ENCODE measurements at regions not wholly inside any gene's neighbourhood (a gene's known extent, or its start where the extent isn't known, plus 50 kb on each side); places are given as distances from the start of the nearest gene placed in this dataset.
"Not testable (repeated sequence)": the region's sequence is repeated elsewhere in the genome, so short reads cannot be mapped to it uniquely, and the experiment has no call there.

DNA sequence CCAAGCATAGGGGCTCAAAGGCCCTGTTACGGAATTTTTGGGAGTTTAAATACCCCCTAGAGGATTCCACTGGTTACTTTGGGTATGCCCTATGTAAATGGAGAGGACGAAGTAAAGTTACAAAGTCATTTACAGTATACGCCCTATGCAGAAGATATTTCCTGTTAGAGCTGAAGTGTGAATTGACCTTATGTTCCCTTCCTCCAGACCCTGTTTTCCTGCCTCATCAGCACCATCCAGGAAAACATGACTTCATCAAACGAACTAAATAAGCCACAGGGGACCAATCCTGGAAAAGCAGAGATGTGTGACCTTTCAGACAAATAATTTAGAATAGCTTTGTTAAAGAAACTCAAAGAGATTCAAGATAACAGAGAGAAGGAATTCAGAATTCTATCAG, 177.4 kb downstream of the SQOR start:
- no peak for DNase-seq

DNA sequence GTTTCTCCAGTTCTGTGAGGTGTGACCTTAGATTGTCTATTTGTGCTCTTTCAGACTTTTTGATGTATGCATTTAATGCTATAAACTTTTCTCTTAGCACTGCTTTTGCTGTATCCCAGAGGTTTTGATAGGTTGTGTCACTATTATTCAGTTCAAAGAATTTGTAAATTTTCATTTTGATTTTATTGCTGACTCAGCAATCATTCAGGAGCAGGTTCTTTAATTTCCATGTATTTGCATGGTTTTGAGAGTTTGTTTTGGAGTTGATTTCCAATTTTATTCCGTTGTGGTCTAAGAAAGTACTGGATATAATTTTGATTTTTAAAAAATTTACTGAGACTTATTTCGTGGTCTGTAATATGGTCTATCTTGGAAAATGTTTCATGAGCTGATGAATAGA, 182.7 kb downstream of the SQOR start:
- not testable (repeated sequence) for DNase-seq

DNA sequence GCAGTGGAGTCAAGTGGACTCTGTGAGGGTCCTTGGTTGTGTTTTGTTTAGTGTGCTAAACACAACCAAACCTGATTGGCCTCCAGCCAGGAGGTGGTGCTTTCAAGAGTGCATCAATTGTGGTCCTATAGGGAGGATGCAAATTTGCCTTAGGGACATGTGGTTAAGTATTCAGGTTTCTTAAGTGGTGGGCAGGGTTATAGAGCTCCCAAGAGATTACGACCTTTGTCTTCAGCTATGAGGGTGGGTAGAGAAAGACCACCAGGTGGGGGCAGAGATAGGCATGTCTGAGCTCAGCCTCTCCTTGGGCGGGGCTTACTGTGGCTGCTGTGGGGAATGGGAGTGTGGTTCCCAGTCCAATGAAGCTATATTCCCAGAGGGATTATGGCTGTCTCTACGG, 186.6 kb downstream of the SQOR start:
- no peak for DNase-seq

DNA sequence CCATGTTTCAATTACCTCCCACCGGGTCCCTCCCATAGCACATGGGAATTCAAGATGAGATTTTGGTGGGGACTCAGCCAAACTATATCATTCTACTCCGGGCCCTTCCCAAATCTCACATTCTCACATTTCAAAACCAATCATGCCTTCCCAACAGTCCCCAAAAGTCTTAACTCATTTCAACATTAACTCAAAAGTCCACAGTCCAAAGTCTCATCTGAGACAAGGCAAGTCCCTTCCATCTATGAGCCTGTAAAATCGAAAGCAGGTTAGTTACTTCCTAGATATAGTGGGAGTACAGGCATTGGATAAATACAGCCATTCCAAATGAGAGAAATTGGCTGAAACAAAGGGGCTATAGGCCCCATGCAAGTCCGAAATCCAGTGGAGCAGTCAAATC, 188.1 kb downstream of the SQOR start:
- not testable (repeated sequence) for DNase-seq

DNA sequence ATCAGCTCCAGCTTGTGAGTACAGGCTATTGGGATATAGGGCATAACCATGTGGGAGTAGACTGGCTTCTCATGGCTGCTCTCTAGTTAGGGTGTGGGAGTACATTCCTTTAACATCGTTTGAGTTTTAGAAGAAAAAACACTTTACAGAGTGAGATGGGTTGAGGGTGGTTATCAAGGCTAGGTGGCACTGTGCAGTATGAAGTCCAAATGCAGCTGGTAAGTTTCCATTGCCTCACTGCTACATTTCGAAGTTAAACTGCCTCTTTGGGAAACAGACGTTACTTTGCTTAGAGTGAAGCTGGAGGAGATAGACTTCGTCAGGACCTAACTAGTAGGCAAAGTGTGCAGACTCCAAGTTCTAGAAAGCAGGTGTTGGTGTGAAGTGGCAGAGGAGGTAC, 192.4 kb downstream of the SQOR start:
- no peak for DNase-seq

DNA sequence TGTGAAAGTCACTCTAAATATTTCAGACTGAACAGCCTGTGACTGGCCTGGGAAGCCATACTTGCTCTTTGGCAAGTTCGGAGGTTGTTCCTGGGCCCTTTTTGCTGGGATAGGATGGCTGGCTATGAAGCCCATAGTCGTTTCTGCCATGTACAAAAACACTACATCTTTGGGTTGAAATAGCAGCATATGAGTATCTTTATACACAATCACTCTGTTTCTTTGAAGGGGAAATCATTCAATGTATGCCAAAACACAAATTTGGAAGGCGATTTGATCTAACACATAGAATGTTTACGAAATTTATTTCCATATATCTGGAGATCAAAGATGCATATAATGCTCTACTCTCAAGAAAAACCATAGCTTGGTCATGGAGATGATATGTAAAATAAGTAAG, 192.9 kb downstream of the SQOR start:
- DNase-seq, result no peak

DNA sequence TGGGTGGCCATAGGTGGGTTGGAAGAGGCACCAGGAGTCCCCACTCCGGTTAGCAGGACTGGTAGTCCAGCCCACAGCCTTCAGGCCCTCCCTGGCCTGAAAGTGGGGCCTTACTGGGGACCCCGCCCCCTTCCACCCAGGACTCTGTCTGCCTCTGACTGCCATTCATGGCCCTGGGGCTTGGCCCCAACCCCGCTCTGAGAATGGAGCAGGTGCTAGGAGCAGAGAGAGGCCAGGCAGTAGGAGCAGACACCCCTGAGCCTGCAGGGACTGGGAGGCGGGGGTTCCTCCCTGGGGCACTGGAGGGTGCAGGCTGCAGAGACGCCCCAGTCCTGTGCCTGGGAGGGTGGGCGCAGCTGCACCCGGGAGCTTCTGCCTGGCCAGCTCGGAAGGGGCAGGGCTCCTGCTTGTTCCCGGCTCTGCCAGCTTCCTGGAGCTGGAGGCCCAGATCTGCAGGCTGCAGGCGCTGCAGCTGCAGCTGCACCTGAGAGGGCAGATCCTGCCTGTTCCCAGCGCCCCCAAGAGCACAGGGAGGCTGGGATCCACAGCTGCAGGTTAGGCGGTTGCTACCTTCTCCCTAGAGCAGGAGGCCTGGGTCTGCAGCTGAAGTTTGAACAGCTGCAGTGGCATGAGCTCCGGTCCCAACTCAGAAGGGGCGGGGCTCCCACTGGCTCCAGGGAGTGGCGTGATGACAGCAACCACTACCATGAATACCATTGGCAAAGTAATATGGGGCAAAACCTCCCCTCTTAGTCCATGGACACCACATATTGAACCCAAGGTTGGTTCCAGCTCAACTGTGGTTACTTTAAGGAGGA, 194.7 kb downstream of the SQOR start:
- DNase-seq, result no peak

DNA sequence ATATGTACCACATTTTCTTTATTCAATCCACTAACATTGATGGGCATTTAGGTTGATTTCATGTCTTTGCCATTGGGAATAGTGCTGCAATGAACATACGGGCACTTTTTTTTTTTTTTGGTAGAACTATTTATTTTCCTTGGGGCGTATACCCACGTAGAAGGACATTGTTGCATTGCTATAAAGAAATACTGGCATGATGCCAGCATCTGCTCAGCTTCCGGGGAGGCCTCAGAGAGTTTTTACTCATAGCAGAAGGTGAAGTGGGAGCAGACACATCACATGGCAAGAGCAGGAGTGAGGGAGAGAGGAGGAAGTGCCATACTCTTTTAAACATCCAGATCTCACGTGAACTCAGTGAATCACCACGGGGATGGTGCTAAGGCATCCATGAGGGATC, 197.0 kb downstream of the SQOR start:
- DNase-seq, result no peak

DNA sequence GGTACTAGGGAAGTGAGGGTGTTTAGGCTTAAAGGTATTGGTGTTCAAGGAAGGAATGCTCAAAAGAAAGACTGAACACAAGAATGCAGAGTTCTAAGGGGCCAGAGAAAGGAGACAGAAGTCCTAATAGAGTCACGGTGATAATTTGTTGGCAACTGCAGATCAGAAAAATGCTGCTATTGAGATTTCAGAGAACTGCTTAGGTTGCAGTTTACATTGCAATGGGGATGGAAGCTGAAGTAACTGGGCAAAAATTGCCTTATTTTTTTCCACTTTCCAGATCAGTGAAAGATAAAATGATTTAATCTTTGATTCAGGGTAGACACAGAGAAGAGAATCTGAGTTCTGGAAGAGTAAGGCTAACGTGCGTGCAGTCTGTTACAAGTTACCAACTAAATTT, 199.8 kb downstream of the SQOR start:
- no peak for DNase-seq

DNA sequence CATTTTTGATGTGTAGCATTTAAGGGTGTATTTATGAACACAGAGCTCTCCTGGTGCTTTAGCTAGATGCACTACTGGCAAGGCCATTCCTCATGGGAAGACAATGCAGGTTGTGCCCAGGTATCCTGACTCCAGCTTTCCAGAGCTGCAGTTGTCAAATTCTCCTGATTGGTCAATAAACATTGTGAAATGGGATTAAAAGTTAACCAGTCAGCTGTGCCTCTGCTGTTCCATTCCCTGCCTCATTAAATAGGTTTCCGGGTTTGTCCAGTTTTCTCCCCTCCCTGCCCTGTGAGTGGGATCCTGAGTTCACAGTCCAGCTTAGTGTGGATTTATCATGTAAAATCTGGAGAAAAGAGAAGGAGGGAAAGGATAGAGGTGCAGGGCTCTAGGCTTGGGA, 207.3 kb downstream of the SQOR start:
- DNase-seq, result no peak

DNA sequence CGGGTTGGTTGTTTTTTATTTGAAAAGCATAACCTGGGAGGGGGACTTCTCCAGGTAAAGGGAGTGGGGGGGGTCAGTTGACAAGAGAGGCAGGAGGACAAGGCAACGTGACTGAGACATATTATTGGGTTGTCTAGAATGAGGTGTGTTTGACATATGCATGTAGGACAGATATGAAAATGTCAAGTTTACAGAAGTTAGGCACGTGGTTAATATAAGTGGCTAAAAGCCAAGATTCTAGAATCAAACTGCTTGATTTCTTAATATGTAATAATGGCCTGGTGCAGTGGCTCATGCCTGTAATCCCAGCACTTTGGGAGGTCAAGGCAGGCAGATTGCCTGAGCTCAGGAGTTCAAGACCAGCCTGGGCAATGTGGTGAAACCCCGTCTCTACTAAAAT, 212.8 kb downstream of the SQOR start:
- no peak for DNase-seq

DNA sequence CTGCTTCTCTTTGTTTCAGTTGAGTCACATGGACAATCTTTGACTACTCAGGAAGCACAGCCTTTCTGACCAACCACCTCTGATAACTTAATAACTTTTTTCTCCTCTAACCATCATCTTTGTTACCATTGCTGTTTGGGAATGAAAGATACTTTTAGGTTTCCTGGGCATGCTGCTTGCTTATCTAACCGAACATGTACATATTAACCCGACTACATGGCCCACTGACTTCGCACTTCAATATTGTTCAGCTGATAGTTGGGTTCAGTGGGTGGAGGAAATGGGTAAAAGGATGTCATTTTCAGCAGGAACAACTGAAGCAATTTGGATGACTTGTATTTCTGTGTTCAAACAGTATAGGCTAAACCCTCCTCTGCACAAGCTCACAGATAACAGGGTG, 214.3 kb downstream of the SQOR start:
- no peak for DNase-seq

DNA sequence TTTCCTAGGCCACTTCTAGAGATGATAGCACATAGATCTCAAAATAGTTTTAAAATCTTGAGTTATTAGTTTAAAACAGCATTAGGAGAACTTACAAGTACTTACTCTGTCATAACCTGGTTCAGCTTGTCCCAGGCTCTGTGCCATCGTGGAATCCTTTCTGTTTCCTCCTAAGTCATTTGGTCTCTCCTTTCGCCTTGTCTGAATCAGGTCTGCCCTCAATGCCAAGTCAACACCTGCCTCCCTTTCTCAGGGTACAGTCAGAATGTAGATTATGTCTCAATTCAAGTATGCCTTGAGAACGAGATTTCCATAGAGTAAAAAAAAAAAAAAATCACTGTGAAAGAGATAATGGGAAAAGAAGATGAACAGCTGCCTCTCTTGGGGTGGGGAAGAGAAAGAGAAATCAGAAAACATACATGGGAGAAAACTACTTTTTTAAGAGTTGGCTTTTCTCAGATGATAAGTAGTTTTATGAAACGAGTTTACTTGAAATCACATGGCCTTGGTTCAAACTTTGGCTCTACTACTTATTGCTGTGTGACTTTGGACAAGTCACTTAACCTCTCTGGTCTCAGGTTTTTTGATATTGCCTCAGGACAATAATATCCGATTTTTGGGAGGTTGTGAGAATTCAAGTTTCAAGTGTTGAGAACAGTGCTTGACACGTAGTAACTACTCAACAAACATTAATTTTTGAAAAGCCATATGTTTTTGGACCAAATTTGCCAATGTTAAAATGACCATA, 219.8 kb downstream of the SQOR start:
- no peak for DNase-seq

DNA sequence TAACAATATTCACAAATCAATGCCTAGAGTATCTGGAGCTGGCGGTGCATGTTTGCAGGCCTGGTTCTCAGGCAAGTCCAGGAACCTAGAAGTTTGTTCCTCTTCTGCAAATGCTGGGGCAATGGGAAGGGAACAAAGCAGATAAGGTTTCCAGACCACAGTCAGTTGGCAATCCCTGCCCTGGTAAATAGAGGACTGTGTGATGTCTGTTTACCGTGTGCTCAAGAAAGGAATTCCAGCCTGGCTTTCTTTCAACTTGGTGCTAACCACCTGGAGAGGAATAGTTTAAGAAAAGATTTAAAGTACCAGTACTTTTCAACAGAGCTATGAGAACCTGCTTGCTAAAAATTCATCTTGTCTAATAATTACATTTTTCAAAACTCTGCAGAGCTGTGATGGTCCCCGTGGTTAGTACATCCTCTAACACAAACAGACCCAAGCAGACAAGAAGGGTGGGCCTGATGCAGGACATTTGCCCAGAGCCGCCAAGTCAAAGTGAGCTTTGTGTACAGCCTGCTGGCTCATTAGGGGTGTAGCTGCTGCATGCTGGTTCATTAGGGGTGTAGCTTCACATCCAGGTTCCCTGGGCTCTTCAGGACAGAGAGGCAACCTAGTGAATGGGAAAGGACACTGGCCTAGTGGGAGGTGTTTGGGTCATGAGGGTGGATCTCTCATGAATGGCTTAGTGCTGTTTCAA, 220.5 kb downstream of the SQOR start:
- no peak for DNase-seq

DNA sequence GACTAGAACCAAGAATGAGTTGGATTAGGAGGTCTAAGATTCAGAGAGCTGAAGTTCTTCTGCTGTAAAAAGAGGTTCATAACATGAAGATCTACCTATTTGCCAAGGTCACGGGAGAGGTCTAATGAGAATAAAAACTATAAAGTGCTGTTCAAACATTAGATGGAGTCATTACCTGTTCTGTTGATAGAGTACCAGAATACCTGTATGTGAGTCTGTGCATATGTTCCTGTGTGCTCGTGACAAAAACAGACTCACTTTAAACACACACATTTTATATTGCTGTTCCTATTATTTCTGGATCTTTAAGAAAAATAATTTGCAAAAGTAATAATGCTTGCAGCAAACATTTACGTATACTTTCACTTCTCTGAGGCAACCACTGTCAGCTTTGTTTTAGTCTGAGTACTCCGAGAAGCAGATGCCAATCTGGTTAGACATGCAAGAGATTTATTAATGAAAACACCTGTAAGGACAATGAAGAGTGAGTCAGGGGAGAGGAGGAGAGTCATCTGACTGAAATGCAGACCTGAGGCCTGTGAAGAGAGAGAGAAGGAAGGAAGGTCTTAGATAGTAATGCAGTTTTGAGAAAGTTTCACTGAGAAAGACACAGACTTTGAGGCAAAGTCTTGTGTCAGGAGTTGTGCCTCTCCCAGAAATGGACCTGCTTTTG, 221.2 kb downstream of the SQOR start:
- no peak for DNase-seq

DNA sequence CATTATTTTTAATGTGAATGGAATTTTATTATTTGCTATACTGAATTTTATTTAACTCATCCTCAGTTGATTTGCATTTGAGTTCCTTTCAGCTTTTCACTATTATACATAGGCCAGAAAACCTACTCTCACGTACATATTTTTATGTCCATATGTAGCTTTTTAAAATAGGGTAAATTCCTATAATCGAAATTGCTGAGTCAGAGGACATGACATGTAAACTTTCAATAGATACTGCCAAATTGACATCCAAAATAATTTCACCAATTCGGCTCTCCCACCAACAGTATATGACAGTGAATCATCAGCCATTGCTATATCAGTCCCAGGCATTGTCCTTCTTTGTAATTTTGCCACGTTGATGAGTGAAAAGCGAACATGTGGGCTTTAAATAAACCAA, 222.5 kb downstream of the SQOR start:
- no peak for DNase-seq

DNA sequence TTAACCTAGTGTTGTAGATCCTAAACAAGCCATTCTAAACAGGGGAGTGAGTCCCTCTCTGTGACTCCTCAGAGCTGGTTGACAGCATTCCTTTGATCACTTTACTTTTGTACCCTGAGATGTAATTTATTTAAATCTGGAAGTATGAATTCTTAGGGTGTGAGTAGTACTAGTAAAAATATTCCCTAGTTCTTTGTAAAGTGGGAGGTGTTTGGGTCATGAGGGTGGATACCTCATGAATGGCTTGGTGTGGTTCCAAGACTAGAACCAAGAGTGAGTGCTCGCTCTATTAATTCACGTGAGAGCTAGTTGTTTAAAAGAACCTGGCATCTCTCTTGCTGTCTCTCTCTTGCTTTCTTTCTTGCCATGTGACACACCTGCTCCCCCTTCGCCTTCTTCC, 223.7 kb downstream of the SQOR start:
- DNase-seq, result no peak

DNA sequence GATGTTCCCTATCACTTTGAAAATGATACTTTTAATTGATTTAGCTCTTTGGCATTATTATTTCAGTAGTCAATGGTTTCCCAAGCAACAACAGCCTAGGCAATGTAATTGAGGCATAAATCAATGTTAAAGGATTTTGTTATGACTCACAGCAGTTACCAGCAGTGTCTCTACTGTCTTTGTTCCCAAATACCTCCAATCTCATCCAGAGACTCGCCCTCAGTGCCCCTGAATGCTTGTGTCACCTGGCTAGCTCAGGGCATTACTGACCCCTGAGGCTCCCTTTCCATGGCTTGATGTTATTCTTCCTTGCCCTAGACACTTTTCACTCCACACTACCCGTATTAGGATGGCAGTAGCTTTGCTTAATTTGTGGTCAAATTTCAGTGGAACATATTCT, 227.2 kb downstream of the SQOR start:
- DNase-seq, result peak; percentile 62

DNA sequence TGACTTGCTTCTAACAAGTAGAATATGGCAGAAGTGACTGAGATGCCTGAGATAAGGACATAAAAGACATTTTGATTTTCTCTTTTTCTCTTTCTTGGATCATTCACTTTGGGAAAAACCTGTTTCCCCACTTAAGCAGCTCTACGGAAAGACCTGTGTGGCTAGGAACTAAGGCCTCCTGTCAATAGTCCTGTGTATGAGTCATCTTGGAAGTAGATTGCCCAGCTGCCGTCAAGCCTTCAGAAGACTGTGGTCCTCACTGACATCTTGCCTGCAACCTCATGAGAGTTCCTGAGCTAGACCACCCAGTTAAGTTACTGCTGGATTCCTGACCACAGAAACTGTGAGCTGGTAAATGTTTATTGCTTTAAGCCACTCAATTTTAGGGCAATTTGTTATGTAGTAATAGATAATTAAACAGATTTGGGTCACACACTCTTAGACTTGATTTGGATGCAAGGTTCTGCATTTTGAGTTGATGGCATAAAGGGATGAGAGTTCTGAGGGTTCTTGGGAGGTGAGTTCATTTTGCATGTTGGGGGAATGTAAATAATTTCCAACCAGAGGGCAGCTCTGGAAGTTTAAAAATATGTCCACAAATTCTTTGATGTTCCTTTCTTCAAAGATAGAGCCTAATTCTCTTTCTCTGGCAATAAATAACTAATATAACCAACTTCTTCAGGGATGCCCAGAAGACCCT, 229.2 kb downstream of the SQOR start:
- DNase-seq, result peak; percentile 86

DNA sequence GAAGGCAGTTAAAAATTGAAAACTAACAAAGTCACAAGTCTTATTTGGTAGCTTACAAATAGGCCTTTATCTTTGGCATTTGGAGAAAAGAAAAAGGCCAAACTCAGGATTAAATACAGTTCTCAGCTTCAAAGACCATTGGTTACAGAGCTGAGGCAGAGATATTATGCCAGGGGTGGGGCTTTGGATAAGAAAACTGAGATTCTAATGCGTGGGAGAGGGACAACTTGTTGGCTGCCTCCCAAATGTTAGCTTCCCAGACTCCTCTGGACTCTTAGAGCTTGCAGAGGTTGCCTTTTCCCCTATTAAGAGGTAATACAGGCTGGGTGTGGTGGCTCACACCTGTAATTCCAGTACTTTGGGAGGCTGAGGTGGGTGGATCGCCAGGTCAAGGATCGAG, 231.8 kb downstream of the SQOR start:
- DNase-seq, result no peak

DNA sequence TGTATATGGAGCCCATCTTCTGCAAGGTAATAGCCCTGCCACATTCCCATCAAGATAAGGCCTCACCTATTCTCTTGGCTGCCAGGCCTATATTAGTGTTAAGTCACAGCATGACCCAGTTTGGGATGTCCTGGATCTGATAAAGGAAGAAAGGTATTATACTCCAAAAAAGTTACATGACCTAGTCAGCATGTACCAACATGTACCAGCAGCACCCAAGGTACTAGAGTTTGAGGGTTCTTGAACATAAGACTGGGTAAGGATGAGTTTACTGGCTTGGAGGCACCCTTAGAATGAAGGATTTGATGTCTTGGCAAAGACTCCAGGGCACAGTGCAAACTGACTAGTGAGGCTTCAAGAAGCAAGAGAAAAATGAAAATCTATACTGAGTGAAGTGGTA, 232.5 kb downstream of the SQOR start:
- DNase-seq, result no peak

DNA sequence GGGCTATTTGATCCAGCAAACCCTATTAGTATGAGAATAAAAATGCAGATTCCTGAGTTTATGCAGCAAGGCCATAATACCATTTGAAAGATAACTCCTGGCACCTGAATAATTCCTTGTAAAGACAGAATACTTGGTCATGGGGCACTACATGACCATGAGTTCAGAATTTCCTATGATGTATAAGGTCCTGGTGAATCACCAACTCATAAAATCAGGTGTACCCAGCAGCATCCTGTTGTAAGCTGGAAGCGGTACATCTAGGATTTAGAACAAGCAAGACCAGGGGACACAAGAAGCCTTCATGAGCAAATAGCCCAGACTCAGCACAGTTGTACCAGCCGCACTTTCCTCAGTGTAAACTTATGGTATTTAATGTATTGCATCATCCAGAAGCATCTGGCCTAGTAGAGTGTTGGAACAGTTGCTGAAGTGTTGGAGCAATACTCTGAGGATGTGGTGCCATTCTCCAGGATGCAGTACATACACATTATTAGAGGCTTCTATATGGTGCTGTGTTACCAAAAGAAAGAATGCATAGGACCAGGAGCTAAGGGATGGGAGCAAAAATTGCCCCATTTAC, 233.4 kb downstream of the SQOR start:
- no peak for DNase-seq
